SH-SY5Y (cell line): ENCODE measurements at regions not wholly inside any gene's neighbourhood (a gene's known extent, or its start where the extent isn't known, plus 50 kb on each side); places are given as distances from the start of the nearest gene placed in this dataset.

Experiments used
- GATA2 ChIP-seq: IDR thresholded peaks from 2 replicates; pipeline ENCODE4 v1.6.1; 2011; ENCODE audit warnings: mild to moderate bottlenecking, low read depth, low read length
- GATA3 ChIP-seq: IDR thresholded peaks from 2 replicates; pipeline ENCODE4 v1.6.1; 2011; ENCODE audit warnings: low read depth, mild to moderate bottlenecking, low read length, moderate library complexity

DNA sequence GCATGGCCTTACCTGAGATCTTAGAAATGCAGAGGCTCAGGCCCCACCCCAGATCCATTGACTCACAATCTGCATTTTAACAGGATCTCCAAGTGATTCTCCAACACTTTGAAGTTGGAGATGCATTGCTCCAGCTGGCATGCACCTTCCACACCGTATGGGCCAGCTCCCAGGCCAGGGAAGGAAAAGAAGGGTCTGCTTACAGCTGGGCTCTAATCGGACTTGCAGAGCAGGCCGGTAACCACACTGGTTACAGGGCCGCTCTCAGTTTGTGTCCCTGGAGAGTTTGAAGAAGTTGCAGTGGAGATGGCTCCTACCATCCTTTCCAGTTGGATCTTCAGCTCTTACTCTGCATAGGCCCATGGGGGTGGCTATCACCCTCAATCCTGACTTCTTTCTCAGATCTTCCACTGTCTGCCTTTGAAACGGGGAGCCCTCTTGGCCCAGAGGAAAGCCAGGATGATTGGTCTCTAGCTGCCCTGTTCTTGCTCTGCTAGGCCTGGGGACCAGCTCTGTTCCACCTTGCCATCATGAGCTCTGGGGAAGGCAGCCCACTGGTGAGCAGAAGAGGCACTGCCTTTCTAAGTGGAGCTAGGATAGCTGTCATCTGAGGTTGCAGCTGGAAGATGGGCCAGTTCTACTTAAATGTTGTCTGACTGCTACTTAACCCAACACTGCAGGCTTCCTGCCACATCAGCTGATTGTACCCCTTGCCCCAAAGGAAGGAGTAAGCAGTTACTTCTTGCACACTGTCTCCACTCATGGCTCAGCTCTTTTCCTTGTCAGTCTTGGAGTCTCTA, 105.6 kb upstream of the NAV2 start:
- TF ChIP-seq GATA3, result no peak
- no peak for TF ChIP-seq GATA2

DNA sequence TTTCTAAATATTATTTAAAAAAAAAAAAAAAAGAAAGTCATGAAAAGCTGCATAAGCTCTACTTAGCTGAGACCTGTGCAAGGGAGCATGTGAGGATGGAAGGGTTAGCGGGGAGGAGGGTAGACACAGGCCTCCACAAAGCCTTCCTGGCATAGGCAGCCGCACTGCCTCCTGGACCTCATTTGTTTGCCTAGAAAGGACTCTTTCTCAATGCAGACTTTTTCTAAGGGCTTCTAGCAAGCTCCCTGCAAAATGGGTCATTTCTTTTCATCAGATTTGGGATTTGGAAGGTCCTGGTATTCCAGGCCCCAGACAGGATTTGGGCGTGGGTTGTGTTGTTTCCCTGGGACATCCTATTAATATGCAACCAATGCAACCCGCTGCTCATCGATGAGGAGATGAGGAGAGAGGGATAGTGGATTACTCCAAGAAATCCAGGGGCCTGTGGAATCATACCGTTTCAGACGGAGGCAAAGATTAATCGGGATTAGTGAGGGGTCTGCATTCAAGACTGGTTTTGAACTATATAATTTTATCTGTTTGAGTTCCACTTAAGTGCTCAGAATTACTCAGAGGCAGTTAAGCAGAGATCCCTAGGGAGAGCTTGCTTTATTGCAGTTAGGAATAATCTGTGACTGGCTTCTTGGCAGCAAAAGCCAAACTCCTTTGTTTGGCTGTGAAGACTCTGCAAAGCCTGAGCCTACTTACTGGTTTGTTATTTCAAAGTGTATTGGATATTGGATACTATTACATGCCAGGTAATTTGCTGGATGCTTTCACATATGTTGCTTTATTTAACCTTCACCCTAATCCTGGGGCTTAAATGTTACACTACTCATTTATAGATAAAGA, 106.9 kb upstream of the NAV2 start:
- TF ChIP-seq GATA3, result no peak
- TF ChIP-seq GATA2, result no peak

DNA sequence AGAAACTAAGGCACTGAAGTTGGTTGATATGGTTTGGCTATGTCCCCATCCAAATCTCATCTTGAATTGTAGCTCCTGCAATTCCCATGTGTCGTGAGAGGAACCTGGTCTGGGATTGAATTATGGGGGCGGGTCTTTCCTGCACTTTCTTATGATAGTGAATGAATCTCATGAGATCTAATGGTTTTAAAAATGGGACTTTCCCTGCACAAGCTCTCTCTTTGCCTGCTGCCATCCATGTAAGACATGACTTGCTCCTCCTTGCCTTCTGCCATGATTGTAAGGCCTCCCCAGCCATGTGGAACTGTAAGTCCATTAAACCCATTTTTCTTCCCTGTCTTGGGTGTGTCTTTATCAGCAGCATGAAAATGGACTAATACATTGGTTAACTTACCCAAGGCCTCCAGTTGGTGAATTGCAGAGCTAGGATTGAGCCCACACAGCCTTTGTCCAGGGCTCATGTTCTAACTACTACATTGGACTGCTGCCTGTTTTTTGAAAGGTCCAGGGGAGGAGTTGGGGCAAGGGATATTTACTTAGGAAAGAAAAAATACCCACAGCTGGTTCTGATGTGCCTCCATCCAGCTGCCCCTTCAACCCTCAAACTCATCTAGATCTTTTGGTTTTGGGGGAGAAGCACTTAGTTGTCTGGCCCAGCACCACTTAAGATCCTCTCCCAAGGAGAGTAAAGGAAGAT, 107.8 kb upstream of the NAV2 start:
- TF ChIP-seq GATA3, result no peak
- no peak for TF ChIP-seq GATA2

DNA sequence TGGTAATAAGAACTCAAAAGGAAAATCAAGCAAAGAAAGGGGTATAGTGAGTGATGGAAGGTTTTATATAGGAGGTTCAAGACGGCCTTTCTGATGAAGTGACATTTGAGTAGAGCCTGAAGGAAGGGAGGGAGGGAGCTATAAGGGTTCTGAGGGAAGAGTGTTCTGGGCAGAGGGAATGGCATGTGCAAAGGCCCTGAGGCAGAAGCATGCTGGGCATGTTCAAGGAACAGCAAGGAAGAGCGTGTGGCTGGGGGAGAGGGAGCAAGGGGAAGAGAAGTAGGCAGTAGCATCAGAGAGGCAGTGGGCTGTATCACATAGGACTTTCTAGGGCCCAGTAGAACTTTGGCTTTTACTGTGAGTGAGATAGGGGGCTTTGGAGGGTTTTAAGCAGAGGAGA, 108.9 kb upstream of the NAV2 start:
- TF ChIP-seq GATA2, result no peak
- TF ChIP-seq GATA3, result no peak

- TF ChIP-seq GATA3 (no peak), GATA2 (no peak)
These were observed 109.7 kb upstream of the NAV2 start for GRCh38 chr11:19602891-19603290.

DNA sequence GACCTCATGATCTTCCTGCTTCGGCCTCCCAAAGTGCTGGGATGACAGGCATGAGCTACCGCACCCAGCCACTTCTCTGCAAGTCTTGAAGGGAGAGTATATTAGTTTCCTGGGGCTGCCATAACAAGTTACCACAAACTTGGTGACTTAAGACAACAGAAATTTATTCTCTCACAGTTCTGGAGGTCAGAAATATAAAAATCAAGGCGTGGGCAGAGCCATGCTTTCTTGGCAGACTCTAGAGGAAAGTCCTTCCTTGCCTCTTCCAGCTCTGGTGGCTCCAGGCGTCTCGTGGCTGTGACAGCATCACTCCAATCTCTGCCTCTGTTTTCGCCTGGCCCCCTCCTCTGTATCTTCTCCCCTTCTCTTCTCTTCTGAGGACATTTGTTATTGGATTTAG, 110.2 kb upstream of the NAV2 start:
- TF ChIP-seq GATA3, result no peak
- no peak for TF ChIP-seq GATA2

- TF ChIP-seq GATA3 (no peak), GATA2 (no peak)
These were observed 111.4 kb upstream of the NAV2 start for GRCh38 chr11:19601235-19601634.

GRCh38 chr11:19599681-19600080, 113.0 kb upstream of the NAV2 start:
- no peak for TF ChIP-seq GATA3
- TF ChIP-seq GATA2, result no peak

DNA sequence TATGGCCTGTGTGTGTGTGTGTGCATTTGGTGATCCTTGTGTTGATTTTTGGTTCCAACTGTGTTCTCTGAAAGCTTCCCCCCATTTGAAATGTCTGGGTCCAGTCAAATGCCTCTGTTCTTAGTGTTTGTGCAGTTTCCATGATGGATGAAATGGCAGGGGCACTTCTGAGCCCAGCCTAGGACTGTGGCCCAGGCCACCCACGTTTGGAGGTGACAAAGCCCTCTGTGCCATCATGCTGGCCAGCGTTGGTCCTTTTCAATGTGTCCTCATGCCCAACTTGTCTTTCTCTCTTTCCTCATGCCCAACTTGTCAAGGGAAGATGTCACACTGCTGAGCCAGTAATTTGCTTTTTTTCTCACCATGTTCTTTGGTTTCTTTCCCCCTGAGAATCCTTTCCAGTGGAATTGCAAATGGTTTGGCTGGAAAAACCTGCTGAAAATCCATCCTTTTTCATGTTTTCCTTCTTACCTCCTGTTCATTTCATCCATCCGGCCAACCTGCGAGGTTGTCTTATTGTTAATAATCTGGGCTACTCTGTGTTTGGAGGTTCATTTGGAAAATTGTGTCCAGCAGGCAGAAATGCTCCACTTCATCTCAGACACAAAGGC, 113.7 kb upstream of the NAV2 start:
- TF ChIP-seq GATA3, result no peak
- TF ChIP-seq GATA2, result no peak

DNA sequence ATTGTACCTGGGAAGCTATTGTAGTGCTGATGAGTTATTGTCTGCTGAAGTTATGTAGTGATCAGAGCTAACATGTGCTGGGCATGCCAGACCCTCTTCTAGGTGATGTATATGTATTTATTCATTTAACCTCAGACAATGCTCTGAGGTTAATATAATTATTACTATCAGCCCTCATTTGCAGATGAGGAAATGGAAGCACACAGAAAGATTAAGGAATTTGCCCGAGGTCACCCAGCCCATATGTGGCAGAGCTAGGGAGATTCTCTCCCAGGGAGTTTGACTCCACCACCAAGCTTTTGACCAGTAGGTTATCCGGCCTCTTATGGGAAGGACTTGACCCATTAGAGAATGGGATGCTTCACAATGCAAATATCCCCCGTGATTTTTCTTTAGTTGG, 114.2 kb upstream of the NAV2 start:
- TF ChIP-seq GATA3, result no peak
- no peak for TF ChIP-seq GATA2

- TF ChIP-seq GATA3, result no peak
- no peak for TF ChIP-seq GATA2
These were observed 114.8 kb upstream of the NAV2 start for GRCh38 chr11:19597876-19598275.

- TF ChIP-seq GATA2, result no peak
- no peak for TF ChIP-seq GATA3
These were observed 115.4 kb upstream of the NAV2 start for GRCh38 chr11:19597206-19597605.

GRCh38 chr11:19595840-19596751, 116.5 kb upstream of the NAV2 start:
- no peak for TF ChIP-seq GATA3
- no peak for TF ChIP-seq GATA2
